ENCODE measurements at regions not wholly inside any gene's neighbourhood (a gene's known extent, or its start where the extent isn't known, plus 50 kb on each side); places are given as distances from the start of the nearest gene placed in this dataset.
A peak's percentile ranks its signal among the peaks of the same experiment; 100 is the strongest.
"Not testable (repeated sequence)": the region's sequence is repeated elsewhere in the genome, so short reads cannot be mapped to it uniquely, and the experiment has no call there.

- peak; percentile 77 for DNase-seq
Measured at GRCh38 chr11:126149759-126150625, 61.5 kb downstream of the RPUSD4 start.

GRCh38 chr11:126148317-126148716 lies 63.1 kb downstream of the RPUSD4 start:
- no peak for DNase-seq

GRCh38 chr11:126147208-126148111 lies 64.0 kb downstream of the RPUSD4 start:
- DNase-seq = no peak

- DNase-seq = no peak
Measured at GRCh38 chr11:126146454-126147192, 64.8 kb downstream of the RPUSD4 start.

GRCh38 chr11:126145954-126146353 lies 65.5 kb downstream of the RPUSD4 start:
- no peak for DNase-seq

- not testable (repeated sequence) for DNase-seq
Measured at GRCh38 chr11:126143491-126143890, 68.0 kb downstream of the RPUSD4 start.

GRCh38 chr11:126140926-126141280 lies 70.5 kb downstream of the RPUSD4 start:
- peak; percentile 71 for DNase-seq

GRCh38 chr11:126140201-126140925 lies 71.1 kb downstream of the RPUSD4 start:
- DNase-seq = peak; percentile 61

- peak; percentile 80 for DNase-seq
Measured at GRCh38 chr11:126139111-126140091, 72.0 kb downstream of the RPUSD4 start.

GRCh38 chr11:126138636-126139035 lies 72.8 kb downstream of the RPUSD4 start:
- no peak for DNase-seq

- DNase-seq = peak; percentile 79
Measured at GRCh38 chr11:126137136-126137535, 74.3 kb downstream of the RPUSD4 start.

GRCh38 chr11:126136507-126136906 lies 73.8 kb upstream of the CDON start:
- DNase-seq = peak; percentile 89

GRCh38 chr11:126135235-126136176 lies 72.8 kb upstream of the CDON start:
- peak; percentile 74 for DNase-seq

GRCh38 chr11:126134461-126135155 lies 71.9 kb upstream of the CDON start:
- DNase-seq = no peak

- no peak for DNase-seq
Measured at GRCh38 chr11:126133901-126134300, 71.2 kb upstream of the CDON start.

- peak; percentile 76 for DNase-seq
Measured at GRCh38 chr11:126132319-126132718, 69.7 kb upstream of the CDON start.

GRCh38 chr11:126130781-126131180 lies 68.1 kb upstream of the CDON start:
- not testable (repeated sequence) for DNase-seq

All from skin of body (tissue), 1 donor.